GM12865 (cell line): ENCODE measurements at regions not wholly inside any gene's neighbourhood (a gene's known extent, or its start where the extent isn't known, plus 50 kb on each side); places are given as distances from the start of the nearest gene placed in this dataset.

ENCODE experiments used
- DNase-seq: peaks from one replicate; pipeline ENCODE4 v3.0.0; 2010; ENCODE audit warnings: low read depth
- H3K4me3 ChIP-seq: 2 replicates; pipeline ENCODE4 v1.5.1; 2011; ENCODE audit warnings: mild to moderate bottlenecking, low read depth, low read length, control low read depth
- CTCF ChIP-seq: IDR thresholded peaks from 2 replicates; pipeline ENCODE4 v1.5.1; 2011; ENCODE audit warnings: low read length, control low read depth, low read depth, inconsistent platforms; ENCODE audit not compliant: insufficient read depth; ENCODE audit errors: missing control alignments

DNA sequence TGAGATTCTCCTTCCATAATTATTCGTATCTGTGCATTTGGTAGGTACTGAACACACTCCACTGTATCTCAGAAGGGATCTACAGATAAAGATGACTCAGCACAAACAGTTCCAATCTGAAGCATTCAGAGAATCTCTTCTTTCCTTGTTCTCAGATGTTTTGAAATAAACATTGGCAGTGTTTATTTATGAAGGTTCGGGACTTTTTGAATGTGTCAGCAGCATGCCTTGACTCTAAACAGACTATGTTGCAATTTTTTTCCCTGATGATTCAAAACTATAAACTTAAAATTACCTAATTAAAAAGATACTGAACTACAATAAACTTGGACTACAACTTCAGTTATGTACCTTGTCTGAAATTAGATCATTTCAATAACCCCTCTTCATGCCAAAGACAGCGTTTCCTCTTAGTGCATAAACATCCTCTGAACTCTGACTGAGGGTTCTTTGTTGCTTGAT is 612.9 kb upstream of the TBL1XR1 start:
- no peak for DNase-seq
- no peak for TF ChIP-seq CTCF
- no peak overlapping the region for H3K4me3 ChIP-seq

DNA sequence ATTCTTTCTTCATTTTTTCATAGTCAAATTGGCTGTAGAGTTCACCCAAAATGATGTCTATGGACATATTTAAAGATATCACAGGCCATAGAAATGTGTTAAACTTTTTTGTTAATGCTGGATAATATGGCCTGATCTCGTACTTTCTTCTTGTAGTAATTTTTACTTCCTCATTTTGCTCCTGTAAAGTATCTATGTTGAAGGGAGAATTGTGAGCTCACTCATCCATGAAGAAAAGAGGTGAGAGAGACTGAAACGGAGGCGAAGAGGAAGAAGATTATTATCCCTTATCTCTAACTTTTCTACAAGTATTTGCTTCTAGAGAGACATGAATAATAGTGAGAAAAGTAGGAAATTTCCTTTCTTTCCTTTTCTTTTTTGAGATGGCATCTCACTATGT is 613.8 kb upstream of the TBL1XR1 start:
- H3K4me3 ChIP-seq = no peak overlapping the region
- DNase-seq = no peak

DNA sequence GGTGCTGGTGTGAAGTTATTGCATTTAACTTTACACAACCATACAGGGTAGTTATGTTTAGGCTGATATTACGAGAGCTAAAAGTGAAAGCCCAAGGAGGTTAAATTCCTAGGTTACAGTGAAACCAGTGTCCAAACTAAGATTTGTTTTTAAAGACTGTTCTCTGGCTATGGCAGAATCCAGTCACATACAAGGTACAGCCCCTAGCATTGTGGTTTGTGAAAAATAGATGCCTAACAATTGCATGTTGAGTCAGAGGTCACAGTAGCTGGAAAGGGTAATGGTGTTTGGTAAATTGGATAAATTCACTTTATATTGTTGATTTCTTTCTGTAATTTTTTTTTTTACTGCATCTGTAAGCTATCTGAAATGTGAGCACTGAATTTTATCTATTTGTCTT is 614.6 kb upstream of the TBL1XR1 start:
- DNase-seq = no peak
- no peak for TF ChIP-seq CTCF
- H3K4me3 ChIP-seq = no peak overlapping the region

More for the DNA sequence above, 613.8 kb upstream of the TBL1XR1 start:
- TF ChIP-seq CTCF = no peak

DNA sequence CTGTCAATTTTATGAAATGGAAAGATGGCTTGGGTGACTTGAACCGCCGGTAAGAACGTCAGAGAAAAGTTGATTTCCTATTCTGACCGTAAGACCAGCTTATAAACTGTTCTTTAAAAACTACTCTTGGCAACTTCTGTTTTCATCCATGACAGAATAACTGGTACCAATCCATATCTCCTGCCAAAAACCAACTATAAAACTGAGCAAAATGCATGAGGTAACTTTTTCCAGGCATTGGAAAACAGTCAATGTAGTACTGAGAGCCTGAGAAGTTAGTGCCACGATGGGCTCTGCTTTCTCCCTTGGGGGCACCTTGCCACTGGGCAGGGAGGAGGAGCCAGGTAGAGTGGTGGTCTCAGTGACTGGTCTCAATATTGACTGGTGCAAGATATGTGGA is 615.2 kb upstream of the TBL1XR1 start:
- no peak overlapping the region for H3K4me3 ChIP-seq
- TF ChIP-seq CTCF = no peak
- no peak for DNase-seq

DNA sequence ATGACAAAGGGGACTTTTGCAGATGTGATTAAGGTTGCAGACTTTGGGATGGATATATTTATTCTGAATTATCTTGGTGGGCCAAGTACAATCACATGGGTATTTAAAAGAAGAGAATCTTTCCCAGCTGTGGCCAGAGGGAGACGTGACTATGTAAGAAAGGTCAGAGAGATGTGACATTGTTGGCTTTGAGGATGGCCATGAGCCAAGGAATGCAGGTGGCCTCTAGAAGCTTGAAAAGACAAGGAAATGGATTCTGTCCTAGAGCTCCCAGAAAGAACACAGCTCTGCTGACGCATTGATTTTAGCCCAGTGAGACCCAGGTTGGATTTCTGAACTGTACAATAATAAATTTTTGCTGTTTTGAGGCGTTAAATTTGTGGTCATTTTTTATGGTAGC is 616.0 kb upstream of the TBL1XR1 start:
- no peak for TF ChIP-seq CTCF
- DNase-seq = no peak

GRCh38 chr3:177816667-177817208 is 619.5 kb upstream of the TBL1XR1 start:
- no peak overlapping the region for H3K4me3 ChIP-seq
- TF ChIP-seq CTCF = no peak
- DNase-seq = no peak

More for the DNA sequence above, 616.0 kb upstream of the TBL1XR1 start:
- no peak overlapping the region for H3K4me3 ChIP-seq

- DNase-seq = no peak
- no peak for TF ChIP-seq CTCF
- H3K4me3 ChIP-seq = no peak overlapping the region
Measured at GRCh38 chr3:177817751-177818150, 620.5 kb upstream of the TBL1XR1 start.
